Endothelial cell of hepatic sinusoid (primary cell): ENCODE measurements at regions not wholly inside any gene's neighbourhood (a gene's known extent, or its start where the extent isn't known, plus 50 kb on each side); places are given as distances from the start of the nearest gene placed in this dataset.

Experiments
- in situ Hi-C: cut with HindIII; loops from 2 replicates; pipeline ENCODE4 v1.10.0; 2017; ENCODE audit warnings: low sequenced_read_pairs

DNA sequence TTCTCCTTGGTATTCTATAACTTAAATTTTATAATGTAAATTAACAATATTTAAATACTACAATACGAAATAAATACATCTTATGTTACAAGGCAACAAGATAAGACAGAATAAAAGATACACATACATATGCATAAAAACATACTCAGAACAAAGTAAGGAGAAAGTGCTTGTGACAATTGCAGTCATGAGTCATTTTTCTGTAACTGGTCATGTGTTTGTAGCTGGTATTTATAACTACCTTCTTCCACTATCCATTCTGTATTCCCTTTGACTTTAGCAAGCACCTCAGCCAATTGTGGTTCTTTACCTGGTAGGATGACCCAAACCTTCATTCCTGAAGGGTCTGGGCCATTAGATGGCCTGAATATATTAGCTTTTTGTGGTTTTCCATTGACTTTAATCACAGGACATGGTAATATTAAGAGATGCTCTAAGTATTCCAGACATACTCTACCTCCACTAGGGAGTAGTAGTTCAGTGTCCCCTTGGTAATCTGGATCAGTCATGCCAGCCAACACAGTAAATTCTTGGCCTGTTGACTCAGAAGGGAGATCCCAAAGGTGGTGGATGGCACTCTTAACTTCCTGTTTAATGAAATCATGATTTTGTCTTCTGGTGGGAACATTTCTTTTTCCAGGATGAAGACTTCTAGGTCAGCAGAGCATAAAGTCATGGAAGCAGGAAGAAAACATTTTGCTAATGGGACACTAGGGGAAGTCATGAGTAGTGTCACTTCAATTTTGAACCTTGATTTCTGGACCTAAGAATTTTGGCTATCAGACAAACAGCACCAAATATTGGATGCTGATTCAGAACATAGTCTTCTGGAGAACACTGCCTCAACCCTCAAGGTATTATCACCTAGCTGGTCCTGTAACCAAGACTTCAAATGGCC lies 733.7 kb upstream of the IGFBP3 start:
- in situ Hi-C loops, result no loop called here

DNA sequence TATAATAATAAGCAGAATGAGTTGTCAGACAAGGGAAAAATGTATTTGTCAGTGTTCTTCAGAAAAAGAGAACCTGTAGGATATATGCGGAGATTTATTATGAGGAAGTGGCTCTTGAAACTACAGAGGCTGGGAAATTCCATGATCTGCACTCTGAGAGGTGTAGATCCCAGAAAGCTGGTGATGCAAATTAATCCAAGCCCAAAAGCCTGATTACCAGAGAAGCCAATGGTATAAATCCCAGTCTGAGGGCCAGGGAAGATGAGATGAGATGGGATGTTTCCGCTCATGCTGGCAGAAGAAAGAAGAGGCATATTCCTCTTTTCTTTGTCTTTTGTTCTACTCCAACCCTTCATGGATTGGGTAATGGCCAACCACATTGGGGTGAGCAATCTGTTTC lies 732.8 kb upstream of the IGFBP3 start:
- in situ Hi-C loops, result no loop called here

- in situ Hi-C loops, result no loop called here
These were observed 731.2 kb upstream of the IGFBP3 start for GRCh38 chr7:46652317-46652716.

- in situ Hi-C loops, result no loop called here
These were observed 730.6 kb upstream of the IGFBP3 start for GRCh38 chr7:46651561-46652088.

DNA sequence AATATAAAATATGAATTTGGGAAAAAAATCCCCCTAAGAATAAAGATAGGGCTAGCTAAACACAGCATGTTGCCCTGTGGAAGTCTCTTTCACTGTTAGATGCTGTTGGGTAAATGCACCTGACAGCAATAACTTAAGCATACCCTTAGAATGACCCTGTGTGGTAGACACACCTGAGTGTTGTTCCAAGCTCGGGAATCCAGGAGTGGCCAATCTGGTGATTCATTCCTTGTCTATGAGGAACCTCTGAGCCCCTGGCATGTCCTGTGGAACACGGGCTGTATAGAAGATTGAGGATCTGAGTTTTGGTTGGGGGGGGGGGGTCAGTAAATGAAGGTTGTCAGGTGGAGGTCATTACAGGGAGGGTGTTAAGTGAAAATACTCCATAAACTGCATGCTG lies 730.0 kb upstream of the IGFBP3 start:
- in situ Hi-C loops, result no loop called here

DNA sequence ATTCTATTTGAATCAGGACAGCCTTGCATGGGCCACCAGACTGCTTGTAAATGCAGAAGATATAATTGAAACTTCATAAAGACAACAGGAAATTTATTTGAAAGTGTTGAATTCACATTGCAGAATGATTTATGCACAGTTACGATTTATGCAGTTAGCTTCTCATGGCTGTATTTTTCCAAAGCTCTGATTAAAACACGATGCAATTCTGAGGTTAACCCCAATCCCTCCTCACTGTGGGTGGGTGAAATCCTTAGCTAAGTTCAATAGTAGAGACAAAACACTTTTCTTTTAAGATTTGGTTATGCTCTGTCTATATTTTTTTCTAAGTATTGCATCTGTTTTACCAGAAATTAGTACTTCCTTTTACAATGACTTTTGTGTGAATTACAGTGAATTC lies 728.8 kb upstream of the IGFBP3 start:
- in situ Hi-C loops, result no loop called here

DNA sequence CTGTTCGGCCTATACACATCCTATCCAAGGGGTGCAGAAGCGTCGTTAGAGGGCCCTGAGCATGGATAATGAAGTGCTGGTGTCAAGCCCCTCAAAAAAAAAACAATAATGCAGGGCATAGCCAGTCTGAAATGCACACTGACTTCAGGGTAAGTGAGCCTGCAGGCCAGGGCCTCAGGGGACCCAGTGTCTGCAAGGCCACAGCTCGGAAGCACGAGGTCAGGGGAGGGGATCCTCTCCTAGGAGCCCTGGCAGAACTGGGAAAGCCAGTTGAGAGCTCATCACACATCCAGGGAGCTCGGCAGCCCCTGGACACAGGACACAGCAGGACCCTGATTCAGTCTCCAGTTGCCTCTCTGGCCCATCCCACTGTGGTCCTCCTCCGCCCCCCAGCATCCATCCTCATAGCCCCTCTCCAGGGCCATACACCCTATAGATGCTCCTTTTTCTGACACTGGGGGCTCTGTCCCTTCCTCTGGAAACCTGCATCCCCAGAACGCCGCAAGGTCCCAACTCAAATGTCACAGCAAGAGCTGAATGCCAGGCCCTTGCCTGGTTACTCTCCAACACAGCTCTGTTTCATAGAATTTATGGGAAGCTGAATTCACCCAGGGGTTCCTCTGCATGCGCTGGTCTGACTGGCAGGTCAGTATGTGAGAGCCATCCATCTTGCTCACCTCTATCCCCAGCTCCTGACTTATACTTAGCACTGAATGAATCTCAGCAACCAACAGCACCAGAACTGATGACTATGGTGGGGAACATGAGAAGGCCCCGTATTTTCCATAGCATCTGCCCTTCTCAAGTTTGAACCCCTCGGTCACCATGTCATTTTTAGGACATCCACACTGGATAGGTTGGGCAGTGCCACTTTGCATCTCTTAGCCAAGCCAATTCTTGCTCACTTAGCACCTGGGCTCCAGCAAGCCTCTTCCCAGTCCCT lies 717.0 kb upstream of the IGFBP3 start:
- in situ Hi-C loops, result no loop called here

DNA sequence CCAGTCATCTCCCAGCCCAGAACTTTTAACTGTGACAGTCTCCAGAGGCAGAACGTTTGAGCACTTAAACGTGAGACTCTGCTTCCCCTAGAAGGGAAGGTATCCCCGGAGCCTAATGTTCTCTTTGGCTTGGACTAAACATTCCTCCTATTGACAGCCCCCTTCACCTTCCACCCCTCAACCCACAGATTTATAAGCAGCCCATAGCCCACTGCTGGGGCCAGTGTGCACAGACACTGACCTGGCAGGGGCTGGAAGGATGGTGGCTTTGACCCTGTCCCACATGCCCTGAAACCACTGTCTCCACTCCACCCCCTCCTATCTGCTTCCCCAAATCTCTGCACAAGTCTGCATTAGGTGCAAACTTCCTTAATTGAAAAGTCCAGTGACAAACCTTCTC lies 715.0 kb upstream of the IGFBP3 start:
- in situ Hi-C loops, result no loop called here

GRCh38 chr7:46633630-46634240 lies 712.7 kb upstream of the IGFBP3 start:
- in situ Hi-C loops, result no loop called here

GRCh38 chr7:46633200-46633599 lies 712.1 kb upstream of the IGFBP3 start:
- in situ Hi-C loops, result no loop called here

GRCh38 chr7:46630031-46630430 lies 709.0 kb upstream of the IGFBP3 start:
- in situ Hi-C loops, result no loop called here

GRCh38 chr7:46628389-46628788 lies 707.3 kb upstream of the IGFBP3 start:
- in situ Hi-C loops, result no loop called here

- in situ Hi-C loops, result no loop called here
These were observed 705.7 kb upstream of the IGFBP3 start for GRCh38 chr7:46626691-46627310.

- in situ Hi-C loops, result no loop called here
These were observed 705.2 kb upstream of the IGFBP3 start for GRCh38 chr7:46626261-46626660.

GRCh38 chr7:46625032-46625431 lies 704.0 kb upstream of the IGFBP3 start:
- in situ Hi-C loops, result no loop called here

DNA sequence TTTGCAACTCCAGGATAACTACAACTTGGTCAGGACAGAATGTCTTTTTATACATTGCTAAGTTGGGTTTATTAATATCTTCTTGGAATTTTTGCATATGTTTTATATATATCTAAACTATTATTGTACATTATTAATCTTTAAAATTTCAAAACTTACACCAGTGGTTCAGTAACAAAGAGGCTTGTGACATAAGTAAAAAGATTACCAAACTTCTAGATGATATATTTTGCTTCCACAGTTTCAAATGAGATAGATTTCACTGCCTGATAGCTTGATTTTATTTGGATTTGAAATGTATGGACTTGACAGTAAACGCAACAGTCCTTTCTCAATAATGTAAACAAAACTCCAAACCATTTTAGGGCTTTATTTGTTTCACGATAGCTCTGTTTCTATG lies 701.2 kb upstream of the IGFBP3 start:
- in situ Hi-C loops, result no loop called here

- in situ Hi-C loops, result no loop called here
These were observed 698.7 kb upstream of the IGFBP3 start for GRCh38 chr7:46619723-46620310.

- in situ Hi-C loops, result no loop called here
These were observed 695.6 kb upstream of the IGFBP3 start for GRCh38 chr7:46616636-46617035.

DNA sequence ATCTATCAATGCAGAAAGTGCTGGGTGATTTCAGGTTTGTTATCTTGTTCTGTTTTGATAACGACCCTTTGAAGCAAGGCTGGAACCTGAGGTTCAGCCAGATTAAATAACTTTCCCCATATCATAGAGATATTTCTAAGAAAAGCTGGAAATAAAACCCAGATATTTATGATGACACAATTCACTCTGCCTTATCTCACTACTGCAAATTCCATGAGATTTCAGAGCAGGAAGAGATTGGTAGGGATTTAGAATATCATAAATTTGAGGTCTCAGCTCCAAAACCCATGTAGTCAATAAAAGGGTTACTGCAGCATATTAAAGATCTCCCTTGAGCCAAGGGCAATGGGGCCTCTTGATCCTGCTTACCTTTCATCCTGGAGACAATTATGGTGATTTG lies 692.5 kb upstream of the IGFBP3 start:
- in situ Hi-C loops, result no loop called here

GRCh38 chr7:46613116-46613515 lies 692.0 kb upstream of the IGFBP3 start:
- in situ Hi-C loops, result no loop called here
